CD4-positive, alpha-beta T cell (primary cell): ENCODE measurements at regions not wholly inside any gene's neighbourhood (a gene's known extent, or its start where the extent isn't known, plus 50 kb on each side); places are given as distances from the start of the nearest gene placed in this dataset.

Experiments used
- ATAC-seq: fragments of 200-7000 bp; cut with Tn5 transposase; one replicate; pipeline ENCODE4 v1.10.0; 2022; ENCODE audit warnings: mild to moderate bottlenecking; ENCODE audit not compliant: poor library complexity
- CTCF ChIA-PET: fragments of 350-600 bp; sonication (Branson Sonifier 250); formaldehyde crosslinking; loops from one replicate; lab custom pipeline; 2021; ENCODE audit warnings: antibody characterized with exemption, inconsistent platforms; lab: Charles Lee
- POLR2A ChIA-PET: fragments of 350-600 bp; sonication (Branson Sonifier 250); formaldehyde crosslinking; loops from one replicate; lab custom pipeline; 2021; ENCODE audit warnings: antibody characterized with exemption, inconsistent platforms; lab: Charles Lee
- DNase-seq, 14 experiments: peaks; one replicate each; pipeline ENCODE4 v3.0.0-alpha.2; 2013 to 2020; ENCODE audit warnings: mixed read lengths in 2 of 14
- H3K27ac ChIP-seq, 2 donors: one replicate each; pipeline versions ENCODE4 v1.5.1 to v1.7.0; 2013; ENCODE audit warnings: low read length in 2 of 2, low read depth in 1 of 2, mild to moderate bottlenecking in 1 of 2
- H3K27me3 ChIP-seq, 2 experiments: 1 replicate in 1 of 2; 2 replicates in 1 of 2; pipeline versions ENCODE4 v1.6.1 to v1.7.0; 2013; ENCODE audit warnings: low read length in 2 of 2, control low read depth in 1 of 2, mild to moderate bottlenecking in 1 of 2, moderate library complexity in 1 of 2; ENCODE audit not compliant: insufficient read depth in 2 of 2, control insufficient read depth in 1 of 2
- H3K36me3 ChIP-seq: one replicate; pipeline ENCODE4 v1.6.1; 2013; ENCODE audit warnings: low read length, control low read depth; ENCODE audit not compliant: insufficient read depth
- H3K4me1 ChIP-seq: one replicate; pipeline ENCODE4 v1.6.1; 2013; ENCODE audit warnings: low read length, control low read depth; ENCODE audit not compliant: insufficient read depth
- H3K4me3 ChIP-seq: one replicate; pipeline ENCODE4 v1.5.1; 2013; ENCODE audit warnings: mild to moderate bottlenecking, low read length, moderate library complexity
- H3K9me3 ChIP-seq, 2 experiments: 1 replicate in 1 of 2; 2 replicates in 1 of 2; pipeline versions ENCODE4 v1.6.1 to v1.7.0; 2013; ENCODE audit warnings: low read length in 2 of 2, mild to moderate bottlenecking in 2 of 2, control low read depth in 1 of 2, moderate library complexity in 1 of 2; ENCODE audit not compliant: control insufficient read depth in 1 of 2, insufficient read depth in 1 of 2
- H3K27ac Mint-ChIP-seq: one replicate; pipeline ENCODE4 v1.8.0; 2020; ENCODE audit warnings: mixed read lengths
- H3K27me3 Mint-ChIP-seq: one replicate; pipeline ENCODE4 v1.8.0; 2021; ENCODE audit warnings: mixed read lengths
- H3K36me3 Mint-ChIP-seq: one replicate; pipeline ENCODE4 v1.8.0; 2021; ENCODE audit warnings: low read depth, mixed read lengths
- H3K4me1 Mint-ChIP-seq: one replicate; pipeline ENCODE4 v1.8.0; 2021; ENCODE audit warnings: low read depth, mixed read lengths
- H3K4me3 Mint-ChIP-seq: one replicate; pipeline ENCODE4 v1.8.0; 2020; ENCODE audit warnings: mild to moderate bottlenecking, mixed read lengths
- H3K9me3 Mint-ChIP-seq: one replicate; pipeline ENCODE4 v1.8.0; 2020; ENCODE audit warnings: mixed read lengths
- CTCF ChIP-seq: fragments of 200-600 bp; IDR thresholded peaks from one replicate; pipeline ENCODE4 v1.8.0; 2022; ENCODE audit warnings: antibody characterized with exemption, mild to moderate bottlenecking
- intact Hi-C, 2 experiments: fragments of 100-400 bp; cut with DNase I in 1 of 2; cut with micrococcal nuclease in 1 of 2; formaldehyde crosslinking; loops; one replicate each; pipeline versions ENCODE4 v1.15.1 to v1.9.0; 2023 to 2025; cut with DNase I, micrococcal nuclease

DNA sequence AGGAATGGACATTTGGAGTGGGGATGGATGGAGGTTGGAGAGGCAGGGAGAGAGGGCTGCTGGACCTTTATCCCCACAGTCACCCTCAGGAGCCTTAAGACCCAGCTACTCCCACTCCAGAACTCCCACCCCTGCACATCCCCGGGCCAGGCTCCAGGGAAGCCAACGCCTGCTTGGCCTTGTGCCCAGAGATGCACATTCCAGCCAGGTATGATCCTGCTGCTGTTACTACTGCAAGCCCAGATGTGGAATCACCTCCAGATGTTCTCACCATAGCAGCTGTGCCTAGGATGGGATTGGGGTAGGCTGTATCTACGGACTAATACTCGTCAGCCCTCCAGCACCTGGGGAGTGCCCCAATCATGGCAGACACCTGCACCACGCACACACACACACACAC lies 71.7 kb downstream of the ZFP36L2 start:
- peaks cover 81% of the 10 kb centered on the region for H3K4me1 Mint-ChIP-seq
- H3K4me3 Mint-ChIP-seq = no peak overlapping the region
- no peaks in the 10 kb centered on the region for H3K27me3 Mint-ChIP-seq
- no peak for DNase-seq
- H3K4me3 ChIP-seq = no peak overlapping the region
- H3K36me3 Mint-ChIP-seq = no peaks in the 10 kb centered on the region
- no peak for TF ChIP-seq CTCF
- no peaks in the 10 kb centered on the region for H3K36me3 ChIP-seq
- H3K9me3 ChIP-seq = no peaks in the 10 kb centered on the region
- ATAC-seq = no peak
- H3K9me3 Mint-ChIP-seq = no peaks in the 10 kb centered on the region
- H3K27ac ChIP-seq = no peak overlapping the region
- no peaks in the 10 kb centered on the region for H3K27me3 ChIP-seq
- intact Hi-C loops = no loop called here
- peak overlapping the region; percentile 70 for H3K27ac Mint-ChIP-seq
- peaks cover 80% of the 10 kb centered on the region for H3K4me1 ChIP-seq
- ChIA-PET CTCF (no interaction called here), POLR2A (interaction anchor here (6.1 kb wide), 1 partner anchor 20 kb away, joined by 53 read pairs; no protein-coding TSS in a partner anchor)

DNA sequence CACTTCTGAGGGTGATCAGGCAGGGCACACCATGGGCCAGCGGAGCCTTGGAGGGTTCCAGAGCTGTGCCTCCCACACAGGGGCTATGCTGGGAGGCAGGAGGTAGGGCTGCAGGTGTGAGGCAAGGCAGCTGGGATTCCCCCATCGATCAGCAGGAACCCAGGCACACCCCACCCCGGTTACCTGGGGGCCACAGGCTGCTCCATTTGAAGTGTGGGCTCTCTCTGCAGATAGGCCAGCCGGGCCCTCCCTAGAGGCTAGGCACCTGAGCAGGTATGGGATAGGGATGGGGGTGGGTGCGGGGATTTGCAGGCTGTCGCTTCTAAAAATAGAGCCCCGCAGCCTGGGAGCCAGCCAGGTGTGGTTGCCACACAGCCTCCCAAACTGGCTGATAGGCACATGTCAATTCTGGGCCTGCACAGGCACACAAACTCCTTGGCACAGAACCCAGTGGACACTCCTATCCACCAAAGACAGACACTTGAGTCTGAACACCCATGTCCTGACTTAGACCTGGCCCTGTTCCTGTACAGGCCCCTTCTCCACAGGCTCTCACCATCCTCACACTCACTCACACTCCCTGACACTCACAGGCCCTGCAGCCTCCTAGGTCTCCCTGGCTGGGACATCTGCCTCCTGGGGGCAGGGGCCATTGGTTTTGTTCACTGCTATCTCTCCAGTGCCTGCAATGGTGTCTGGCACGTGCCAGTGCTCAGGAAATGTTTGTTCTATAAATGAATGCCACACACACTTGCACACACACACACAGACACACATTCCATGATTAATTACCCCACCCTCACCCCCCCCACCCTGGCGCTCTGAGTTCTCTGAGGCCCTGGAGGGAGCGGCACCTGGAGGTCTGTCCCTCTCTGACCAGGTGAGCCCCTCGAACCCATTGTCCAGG lies 73.4 kb downstream of the ZFP36L2 start:
- intact Hi-C loops = no loop called here
- peak; percentile 13 for ATAC-seq
- peak overlapping the region; percentile 70 for H3K27ac Mint-ChIP-seq
- no peak for TF ChIP-seq CTCF
- no peak for DNase-seq
- no peak overlapping the region for H3K27ac ChIP-seq
- ChIA-PET CTCF (no interaction called here), POLR2A (interaction anchor here (1.0 to 32.8 kb wide), 7 partner anchors 13 to 68 kb away, joined by 3 to 1478 read pairs (median 6); partner anchors contain the start of gene ZFP36L2)
- H3K9me3 Mint-ChIP-seq = no peaks in the 10 kb centered on the region
- H3K36me3 ChIP-seq = no peaks in the 10 kb centered on the region
- no peaks in the 10 kb centered on the region for H3K9me3 ChIP-seq
- H3K36me3 Mint-ChIP-seq = no peaks in the 10 kb centered on the region
- H3K4me1 ChIP-seq = peaks cover 75% of the 10 kb centered on the region
- H3K4me1 Mint-ChIP-seq = peaks cover 78% of the 10 kb centered on the region
- H3K27me3 Mint-ChIP-seq = no peaks in the 10 kb centered on the region
- H3K4me3 ChIP-seq = no peak overlapping the region
- no peaks in the 10 kb centered on the region for H3K27me3 ChIP-seq
- no peak overlapping the region for H3K4me3 Mint-ChIP-seq

- ChIA-PET POLR2A (interaction anchor here (1.0 to 32.8 kb wide), 6 partner anchors 12 to 69 kb away, joined by 3 to 1478 read pairs (median 6); partner anchors contain the start of gene ZFP36L2), CTCF (no interaction called here)
- Histone ChIP-seq H3K27me3 (no peaks in the 10 kb centered on the region), H3K4me1 (peaks cover 66% of the 10 kb centered on the region), H3K27ac (no peak overlapping the region), H3K4me3 (no peak overlapping the region), H3K36me3 (no peaks in the 10 kb centered on the region), H3K9me3 (no peaks in the 10 kb centered on the region)
- no peaks in the 10 kb centered on the region for H3K36me3 Mint-ChIP-seq
- ATAC-seq (peak; percentile 50), DNase-seq (peak in 1 of 14 experiments; percentile 32)
- no peaks in the 10 kb centered on the region for H3K9me3 Mint-ChIP-seq
- H3K27ac Mint-ChIP-seq = peak overlapping the region; percentile 70
- H3K4me1 Mint-ChIP-seq = peaks cover 76% of the 10 kb centered on the region
- peak overlapping the region; percentile 21 for H3K4me3 Mint-ChIP-seq
- no peak for TF ChIP-seq CTCF
- no peaks in the 10 kb centered on the region for H3K27me3 Mint-ChIP-seq
- intact Hi-C loops = no loop called here
Measured at GRCh38 chr2:43152186-43152585, 74.2 kb downstream of the ZFP36L2 start.
